Kidney epithelial cell (primary cell): ENCODE measurements at regions not wholly inside any gene's neighbourhood (a gene's known extent, or its start where the extent isn't known, plus 50 kb on each side); places are given as distances from the start of the nearest gene placed in this dataset.

Source experiments
- DNase-seq: peaks from one replicate; pipeline ENCODE4 v3.0.0-alpha.2; 2010; ENCODE audit warnings: low read depth
- H3K27me3 ChIP-seq: 2 replicates; pipeline ENCODE4 v1.6.0; 2011; ENCODE audit warnings: low read length; ENCODE audit not compliant: control insufficient read depth, insufficient read depth
- H3K36me3 ChIP-seq: 2 replicates; pipeline ENCODE4 v1.5.1; 2011; ENCODE audit warnings: low read length; ENCODE audit not compliant: control insufficient read depth, insufficient read depth
- H3K4me3 ChIP-seq: 2 replicates; pipeline ENCODE4 v1.5.1; 2011; ENCODE audit warnings: low read depth, mild to moderate bottlenecking, control low read depth, low read length
- TF ChIP-seq, protein P1 (sequence below): IDR thresholded peaks from 2 replicates; pipeline ENCODE4 v1.5.1; 2011; ENCODE audit warnings: mild to moderate bottlenecking, moderate library complexity, low read length, control low read depth, inconsistent platforms; ENCODE audit not compliant: insufficient read depth, poor library complexity, severe bottlenecking

DNA sequence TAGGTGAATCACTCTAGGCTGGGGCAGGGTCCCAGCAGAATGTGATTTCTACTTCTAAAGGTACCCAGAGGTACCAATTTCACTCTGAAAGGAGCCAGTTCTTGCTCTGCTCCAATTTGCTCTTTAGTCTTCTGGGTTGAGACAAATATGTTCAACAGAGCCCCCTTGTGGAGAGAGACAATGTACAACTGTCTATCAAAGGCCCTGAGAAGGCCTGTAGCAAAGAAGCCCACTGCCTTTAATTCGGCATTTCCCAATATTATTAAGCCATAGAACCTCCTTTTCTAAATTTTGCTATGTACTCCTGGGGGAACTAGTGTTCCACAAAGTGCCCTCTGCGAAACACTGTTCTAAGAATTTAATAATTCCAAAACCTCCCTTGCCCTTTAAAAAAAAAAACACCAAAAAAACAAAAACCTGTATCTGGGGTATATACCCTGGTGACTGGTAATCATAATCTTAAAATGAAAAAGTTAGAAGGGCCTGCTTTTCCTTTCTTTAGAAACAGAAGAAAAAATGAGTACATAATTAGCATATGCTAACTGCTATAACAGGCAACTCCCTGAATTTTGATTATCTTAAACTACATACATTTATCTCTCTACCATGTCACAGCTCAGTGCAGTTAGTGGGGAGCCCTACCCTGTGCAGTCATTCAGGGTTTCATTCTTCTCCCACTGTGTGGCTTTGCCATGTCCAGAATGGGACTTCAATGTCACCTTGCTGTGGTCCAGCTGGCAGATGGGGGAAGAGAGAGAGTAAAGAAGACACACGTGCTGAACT lies 160.9 kb upstream of the BMPER start:
- no peak overlapping the region for H3K4me3 ChIP-seq
- TF ChIP-seq, protein P1, sequence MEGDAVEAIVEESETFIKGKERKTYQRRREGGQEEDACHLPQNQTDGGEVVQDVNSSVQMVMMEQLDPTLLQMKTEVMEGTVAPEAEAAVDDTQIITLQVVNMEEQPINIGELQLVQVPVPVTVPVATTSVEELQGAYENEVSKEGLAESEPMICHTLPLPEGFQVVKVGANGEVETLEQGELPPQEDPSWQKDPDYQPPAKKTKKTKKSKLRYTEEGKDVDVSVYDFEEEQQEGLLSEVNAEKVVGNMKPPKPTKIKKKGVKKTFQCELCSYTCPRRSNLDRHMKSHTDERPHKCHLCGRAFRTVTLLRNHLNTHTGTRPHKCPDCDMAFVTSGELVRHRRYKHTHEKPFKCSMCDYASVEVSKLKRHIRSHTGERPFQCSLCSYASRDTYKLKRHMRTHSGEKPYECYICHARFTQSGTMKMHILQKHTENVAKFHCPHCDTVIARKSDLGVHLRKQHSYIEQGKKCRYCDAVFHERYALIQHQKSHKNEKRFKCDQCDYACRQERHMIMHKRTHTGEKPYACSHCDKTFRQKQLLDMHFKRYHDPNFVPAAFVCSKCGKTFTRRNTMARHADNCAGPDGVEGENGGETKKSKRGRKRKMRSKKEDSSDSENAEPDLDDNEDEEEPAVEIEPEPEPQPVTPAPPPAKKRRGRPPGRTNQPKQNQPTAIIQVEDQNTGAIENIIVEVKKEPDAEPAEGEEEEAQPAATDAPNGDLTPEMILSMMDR, result peak; percentile 18
- no peak for DNase-seq
- no peaks in the 10 kb centered on the region for H3K27me3 ChIP-seq
- no peaks in the 10 kb centered on the region for H3K36me3 ChIP-seq

DNA sequence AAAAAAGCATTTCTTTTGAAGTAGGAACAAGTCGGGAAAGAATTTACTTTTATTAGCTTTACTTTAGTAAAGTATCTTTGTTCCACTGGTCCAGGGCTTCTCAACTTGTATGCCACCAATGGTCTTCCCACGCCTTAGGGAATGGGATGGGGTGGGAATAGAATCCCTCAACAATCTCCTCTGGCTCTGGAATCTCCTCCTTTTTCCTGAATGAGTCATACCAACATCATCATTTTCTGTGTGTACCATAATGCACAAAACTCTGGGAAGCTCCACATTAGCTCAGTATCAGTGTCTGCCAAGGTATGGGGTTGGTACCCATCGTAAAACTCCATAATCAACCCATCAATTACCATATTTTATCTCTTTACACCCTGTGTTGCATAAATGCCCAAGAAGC lies 159.4 kb upstream of the BMPER start:
- no peaks in the 10 kb centered on the region for H3K36me3 ChIP-seq
- H3K27me3 ChIP-seq, result no peaks in the 10 kb centered on the region
- TF ChIP-seq, protein P1, result no peak
- DNase-seq, result no peak
- no peak overlapping the region for H3K4me3 ChIP-seq

DNA sequence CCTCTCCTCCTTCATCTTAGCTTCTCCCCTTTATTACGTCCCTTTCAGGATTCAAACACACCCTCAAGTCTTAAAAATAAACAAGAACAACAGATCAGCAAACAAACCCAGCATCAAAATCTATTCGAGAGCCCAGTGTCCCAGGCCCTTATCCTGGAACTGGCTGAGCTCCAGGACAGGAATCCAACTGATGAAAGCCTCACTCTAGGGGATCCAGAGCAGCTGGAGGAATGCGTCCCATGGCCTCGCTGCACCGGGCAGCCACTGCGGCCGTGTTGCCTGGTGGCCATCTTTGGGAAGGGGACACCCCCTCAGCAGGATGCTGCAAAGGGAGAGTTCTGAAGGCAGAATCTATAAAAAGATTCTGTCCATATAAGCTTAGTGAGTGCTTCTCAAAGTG lies 156.5 kb upstream of the BMPER start:
- TF ChIP-seq, protein P1, result no peak
- DNase-seq, result no peak
- Histone ChIP-seq H3K36me3 (no peaks in the 10 kb centered on the region), H3K4me3 (no peak overlapping the region), H3K27me3 (no peaks in the 10 kb centered on the region)

DNA sequence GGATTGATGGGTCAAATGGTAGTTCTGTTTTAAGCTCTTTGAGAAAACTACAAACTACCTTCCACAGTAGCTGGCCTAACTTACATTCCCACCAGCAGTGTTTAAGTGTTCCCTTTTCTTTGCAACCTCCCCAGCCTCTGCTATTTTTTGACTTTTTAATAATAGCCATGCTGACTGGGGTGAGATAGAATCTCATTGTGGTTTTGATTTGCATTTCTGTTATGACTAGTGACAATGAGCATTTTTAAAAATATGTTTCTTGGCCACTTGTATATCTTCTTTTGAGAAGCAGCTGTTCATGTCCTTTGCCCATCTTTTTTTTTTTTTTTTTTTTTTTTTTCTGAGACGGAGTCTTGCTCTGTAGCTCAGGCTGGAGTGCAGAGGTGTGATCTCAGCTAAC lies 155.2 kb upstream of the BMPER start:
- Histone ChIP-seq H3K36me3 (no peaks in the 10 kb centered on the region), H3K27me3 (no peaks in the 10 kb centered on the region), H3K4me3 (no peak overlapping the region)
- TF ChIP-seq, protein P1, result no peak
- no peak for DNase-seq

DNA sequence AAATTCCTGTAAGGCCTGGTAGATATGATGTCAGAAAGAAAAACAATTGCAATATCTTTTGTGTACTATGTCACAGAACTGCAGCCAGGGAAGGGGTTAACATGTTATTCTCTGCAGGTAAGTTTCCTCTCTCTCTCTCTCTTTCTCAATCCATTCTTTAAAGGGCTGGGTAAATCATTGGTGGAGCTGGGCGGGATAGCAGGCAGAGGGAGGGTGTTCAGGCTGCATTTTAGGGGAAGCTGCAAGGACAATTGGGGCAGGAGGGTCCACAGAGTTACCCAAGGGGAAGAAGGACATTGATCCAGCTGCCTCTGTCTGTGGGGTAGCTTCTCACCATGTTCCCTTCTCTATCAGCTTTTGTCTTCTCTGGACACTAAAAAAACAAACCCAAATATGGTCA lies 153.9 kb upstream of the BMPER start:
- Histone ChIP-seq H3K36me3 (no peaks in the 10 kb centered on the region), H3K4me3 (no peak overlapping the region), H3K27me3 (peaks cover 2% of the 10 kb centered on the region)
- DNase-seq, result no peak
- TF ChIP-seq, protein P1, result no peak

DNA sequence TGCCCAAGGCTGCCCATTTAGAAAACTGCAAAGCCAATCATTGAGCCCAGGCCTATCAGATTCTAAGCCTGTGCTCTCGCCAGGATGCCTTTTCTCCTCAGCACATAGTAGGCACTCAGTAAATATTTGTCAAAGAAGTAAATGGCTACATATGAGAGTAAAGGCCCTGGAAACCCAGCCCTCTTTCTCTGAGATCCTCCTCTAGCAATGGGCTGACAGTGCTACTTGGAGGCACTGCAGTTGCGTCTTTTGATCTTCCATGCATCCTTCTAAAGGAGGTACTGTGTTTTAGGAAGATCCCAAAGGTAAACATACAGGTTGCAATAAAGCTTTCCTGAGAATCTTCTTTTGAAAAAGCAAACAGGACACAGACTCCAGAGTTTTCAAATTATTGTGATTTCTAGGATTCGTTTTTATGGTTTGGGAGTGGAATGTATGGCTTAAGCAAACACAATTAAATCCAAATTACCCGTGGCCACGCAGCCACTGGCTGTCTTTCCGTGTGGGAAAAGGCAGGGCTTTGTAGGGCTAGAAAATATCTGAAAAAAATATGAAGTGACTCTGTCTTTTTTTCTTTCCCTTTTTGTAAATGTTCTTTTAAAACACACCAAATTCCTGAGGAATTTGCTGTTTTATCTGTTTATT lies 151.3 kb upstream of the BMPER start:
- Histone ChIP-seq H3K36me3 (no peaks in the 10 kb centered on the region), H3K27me3 (peaks cover 2% of the 10 kb centered on the region)

More for the DNA sequence above, 151.3 kb upstream of the BMPER start:
- H3K4me3 ChIP-seq, result no peak overlapping the region
- DNase-seq, result no peak
- TF ChIP-seq, protein P1, result no peak
